Activated T-cell treated with anti-CD3 and anti-CD28 coated beads, Interleukin-2, amount 50 U/mL, for 24 hours (primary cell): ENCODE measurements at regions not wholly inside any gene's neighbourhood (a gene's known extent, or its start where the extent isn't known, plus 50 kb on each side); places are given as distances from the start of the nearest gene placed in this dataset.
"Not testable (repeated sequence)": the region's sequence is repeated elsewhere in the genome, so short reads cannot be mapped to it uniquely, and the experiment has no call there.

Source experiments
- DNase-seq: peaks from one replicate; pipeline ENCODE4 v3.0.0-alpha.2; 2020
- H3K27ac Mint-ChIP-seq: 2 replicates; pipeline ENCODE4 v1.8.0; 2020; ENCODE audit warnings: mild to moderate bottlenecking, mixed read lengths
- H3K27me3 Mint-ChIP-seq: 2 replicates; pipeline ENCODE4 v1.8.0; 2020; ENCODE audit warnings: mixed read lengths
- H3K36me3 Mint-ChIP-seq: 2 replicates; pipeline ENCODE4 v1.8.0; 2020; ENCODE audit warnings: low read depth, mixed read lengths
- H3K4me1 Mint-ChIP-seq: 2 replicates; pipeline ENCODE4 v1.8.0; 2020; ENCODE audit warnings: low read depth, mixed read lengths
- H3K4me3 Mint-ChIP-seq: 2 replicates; pipeline ENCODE4 v1.8.0; 2020; ENCODE audit warnings: mild to moderate bottlenecking, moderate library complexity, mixed read lengths
- H3K9me3 Mint-ChIP-seq: 2 replicates; pipeline ENCODE4 v1.8.0; 2020; ENCODE audit warnings: mixed read lengths

GRCh38 chr12:126447346-126447745, 1382.1 kb downstream of the AACS start:
- no peaks in the 10 kb centered on the region for H3K4me1 Mint-ChIP-seq
- no peak for DNase-seq
- no peak overlapping the region for H3K4me3 Mint-ChIP-seq
- no peaks in the 10 kb centered on the region for H3K27me3 Mint-ChIP-seq
- H3K27ac Mint-ChIP-seq = no peak overlapping the region
- H3K9me3 Mint-ChIP-seq = peaks cover 8% of the 10 kb centered on the region
- H3K36me3 Mint-ChIP-seq = no peaks in the 10 kb centered on the region

GRCh38 chr12:126451809-126452208, 1386.6 kb downstream of the AACS start:
- Mint-ChIP-seq H3K4me3 (no peak overlapping the region), H3K9me3 (peaks cover 5% of the 10 kb centered on the region), H3K27ac (no peak overlapping the region), H3K27me3 (no peaks in the 10 kb centered on the region), H3K36me3 (no peaks in the 10 kb centered on the region), H3K4me1 (no peaks in the 10 kb centered on the region)
- DNase-seq = no peak

GRCh38 chr12:126452686-126453085, 1387.5 kb downstream of the AACS start:
- not testable (repeated sequence) for H3K9me3 Mint-ChIP-seq, H3K36me3 Mint-ChIP-seq, H3K27ac Mint-ChIP-seq, H3K4me1 Mint-ChIP-seq, DNase-seq, H3K4me3 Mint-ChIP-seq, H3K27me3 Mint-ChIP-seq

- no peak overlapping the region for H3K27ac Mint-ChIP-seq
- no peaks in the 10 kb centered on the region for H3K36me3 Mint-ChIP-seq
- H3K4me3 Mint-ChIP-seq = no peak overlapping the region
Measured at GRCh38 chr12:126454581-126454980, 1389.3 kb downstream of the AACS start.

GRCh38 chr12:126457776-126458175, 1392.5 kb downstream of the AACS start:
- no peaks in the 10 kb centered on the region for H3K9me3 Mint-ChIP-seq
- H3K4me1 Mint-ChIP-seq = no peaks in the 10 kb centered on the region
- no peak overlapping the region for H3K4me3 Mint-ChIP-seq
- DNase-seq = no peak
- H3K27me3 Mint-ChIP-seq = no peaks in the 10 kb centered on the region
- H3K36me3 Mint-ChIP-seq = no peaks in the 10 kb centered on the region
- H3K27ac Mint-ChIP-seq = no peak overlapping the region

More at GRCh38 chr12:126454581-126454980, 1389.3 kb downstream of the AACS start:
- Mint-ChIP-seq H3K4me1 (no peaks in the 10 kb centered on the region), H3K9me3 (no peaks in the 10 kb centered on the region), H3K27me3 (no peaks in the 10 kb centered on the region)
- no peak for DNase-seq

- Mint-ChIP-seq H3K4me3 (no peak overlapping the region), H3K27me3 (no peaks in the 10 kb centered on the region), H3K4me1 (no peaks in the 10 kb centered on the region), H3K27ac (no peak overlapping the region), H3K36me3 (no peaks in the 10 kb centered on the region), H3K9me3 (no peaks in the 10 kb centered on the region)
- no peak for DNase-seq
Measured at GRCh38 chr12:126464153-126464552, 1398.9 kb downstream of the AACS start.

- Mint-ChIP-seq H3K27ac (no peak overlapping the region), H3K4me1 (no peaks in the 10 kb centered on the region), H3K9me3 (peaks cover 6% of the 10 kb centered on the region), H3K27me3 (no peaks in the 10 kb centered on the region), H3K36me3 (no peaks in the 10 kb centered on the region), H3K4me3 (no peak overlapping the region)
- no peak for DNase-seq
Measured at GRCh38 chr12:126469211-126469610, 1404.0 kb downstream of the AACS start.

- H3K4me3 Mint-ChIP-seq = no peak overlapping the region
Measured at GRCh38 chr12:126474703-126475102, 1409.5 kb downstream of the AACS start.

GRCh38 chr12:126480451-126480850, 1415.2 kb downstream of the AACS start:
- Mint-ChIP-seq H3K4me1 (peaks cover 10% of the 10 kb centered on the region), H3K27ac (no peak overlapping the region), H3K4me3 (no peak overlapping the region), H3K9me3 (peaks cover 12% of the 10 kb centered on the region), H3K27me3 (no peaks in the 10 kb centered on the region), H3K36me3 (no peaks in the 10 kb centered on the region)
- no peak for DNase-seq

More at GRCh38 chr12:126474703-126475102, 1409.5 kb downstream of the AACS start:
- Mint-ChIP-seq H3K4me1 (no peaks in the 10 kb centered on the region), H3K9me3 (peaks cover 17% of the 10 kb centered on the region), H3K27me3 (no peaks in the 10 kb centered on the region), H3K27ac (no peak overlapping the region), H3K36me3 (no peaks in the 10 kb centered on the region)
- no peak for DNase-seq

- Mint-ChIP-seq H3K36me3 (no peaks in the 10 kb centered on the region), H3K27ac (no peak overlapping the region), H3K27me3 (no peaks in the 10 kb centered on the region), H3K4me3 (no peak overlapping the region), H3K9me3 (peaks cover 10% of the 10 kb centered on the region), H3K4me1 (peaks cover 10% of the 10 kb centered on the region)
- no peak for DNase-seq
Measured at GRCh38 chr12:126481688-126482087, 1416.5 kb downstream of the AACS start.

GRCh38 chr12:126482238-126482889, 1417.1 kb downstream of the AACS start:
- no peaks in the 10 kb centered on the region for H3K27me3 Mint-ChIP-seq
- H3K4me3 Mint-ChIP-seq = no peak overlapping the region
- H3K9me3 Mint-ChIP-seq = peaks cover 7% of the 10 kb centered on the region
- no peaks in the 10 kb centered on the region for H3K36me3 Mint-ChIP-seq
- DNase-seq = no peak
- H3K4me1 Mint-ChIP-seq = peaks cover 10% of the 10 kb centered on the region
- no peak overlapping the region for H3K27ac Mint-ChIP-seq

GRCh38 chr12:126483145-126484068, 1418.2 kb downstream of the AACS start:
- H3K36me3 Mint-ChIP-seq = no peaks in the 10 kb centered on the region
- peaks cover 8% of the 10 kb centered on the region for H3K9me3 Mint-ChIP-seq
- no peak overlapping the region for H3K4me3 Mint-ChIP-seq
- H3K27ac Mint-ChIP-seq = no peak overlapping the region
- H3K27me3 Mint-ChIP-seq = no peaks in the 10 kb centered on the region
- DNase-seq = no peak
- H3K4me1 Mint-ChIP-seq = peaks cover 10% of the 10 kb centered on the region

GRCh38 chr12:126487431-126487980, 1422.3 kb downstream of the AACS start:
- no peaks in the 10 kb centered on the region for H3K27me3 Mint-ChIP-seq
- no peak for DNase-seq
- H3K36me3 Mint-ChIP-seq = no peaks in the 10 kb centered on the region
- no peak overlapping the region for H3K4me3 Mint-ChIP-seq
- H3K27ac Mint-ChIP-seq = no peak overlapping the region
- peaks cover 14% of the 10 kb centered on the region for H3K9me3 Mint-ChIP-seq
- peaks cover 9% of the 10 kb centered on the region for H3K4me1 Mint-ChIP-seq

- no peak for DNase-seq
- H3K9me3 Mint-ChIP-seq = peaks cover 12% of the 10 kb centered on the region
- no peak overlapping the region for H3K27ac Mint-ChIP-seq
- no peaks in the 10 kb centered on the region for H3K36me3 Mint-ChIP-seq
- no peaks in the 10 kb centered on the region for H3K27me3 Mint-ChIP-seq
- peaks cover 3% of the 10 kb centered on the region for H3K4me1 Mint-ChIP-seq
- no peak overlapping the region for H3K4me3 Mint-ChIP-seq
Measured at GRCh38 chr12:126488806-126489205, 1423.6 kb downstream of the AACS start.

- Mint-ChIP-seq H3K27ac (no peak overlapping the region), H3K36me3 (no peaks in the 10 kb centered on the region), H3K27me3 (no peaks in the 10 kb centered on the region), H3K4me3 (no peak overlapping the region), H3K9me3 (peaks cover 9% of the 10 kb centered on the region), H3K4me1 (peaks cover 3% of the 10 kb centered on the region)
- DNase-seq = no peak
Measured at GRCh38 chr12:126492181-126492580, 1426.9 kb downstream of the AACS start.
